IPS-15b (cell line): ENCODE measurements at regions not wholly inside any gene's neighbourhood (a gene's known extent, or its start where the extent isn't known, plus 50 kb on each side); places are given as distances from the start of the nearest gene placed in this dataset.
"Not testable (repeated sequence)": the region's sequence is repeated elsewhere in the genome, so short reads cannot be mapped to it uniquely, and the experiment has no call there.

Experiments
- H3K27me3 ChIP-seq: one replicate; pipeline ENCODE4 v1.6.1; 2013; ENCODE audit warnings: low read length; ENCODE audit not compliant: control insufficient read depth, insufficient read depth
- H3K36me3 ChIP-seq: one replicate; pipeline ENCODE4 v1.6.1; 2013; ENCODE audit warnings: low read length; ENCODE audit not compliant: control insufficient read depth, insufficient read depth
- H3K4me1 ChIP-seq: one replicate; pipeline ENCODE4 v1.6.1; 2013; ENCODE audit warnings: mild to moderate bottlenecking, low read length; ENCODE audit not compliant: control insufficient read depth, insufficient read depth
- H3K4me3 ChIP-seq: one replicate; pipeline ENCODE4 v1.5.1; 2013; ENCODE audit warnings: low read depth, low read length
- H3K9ac ChIP-seq: one replicate; pipeline ENCODE4 v1.6.1; 2013; ENCODE audit warnings: low read depth, mild to moderate bottlenecking, low read length
- H3K9me3 ChIP-seq: one replicate; pipeline ENCODE4 v1.6.1; 2013; ENCODE audit warnings: mild to moderate bottlenecking, low read length; ENCODE audit not compliant: control insufficient read depth, insufficient read depth

DNA sequence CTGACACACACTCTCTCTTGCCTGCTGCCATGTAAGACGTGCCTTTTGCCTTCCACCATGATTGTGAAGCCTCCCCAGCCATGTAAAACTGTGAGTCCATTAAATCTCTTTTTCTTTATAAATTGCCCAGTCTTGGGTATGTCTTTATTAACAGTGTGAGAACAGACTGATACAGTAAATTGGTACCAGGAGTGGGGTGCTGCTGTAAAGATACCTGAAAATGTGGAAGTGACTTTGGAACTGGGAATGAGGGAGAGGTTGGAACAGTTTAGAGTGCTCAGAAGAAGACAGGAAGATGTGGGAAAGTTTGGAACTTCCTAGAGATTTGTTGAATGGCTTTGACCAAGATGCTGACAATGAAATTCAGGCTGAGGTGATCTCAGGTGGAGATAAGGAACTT lies 77.9 kb upstream of the SFRP2 start:
- H3K36me3 ChIP-seq, H3K4me1 ChIP-seq, H3K27me3 ChIP-seq, H3K4me3 ChIP-seq, H3K9me3 ChIP-seq, H3K9ac ChIP-seq: not testable (repeated sequence)

DNA sequence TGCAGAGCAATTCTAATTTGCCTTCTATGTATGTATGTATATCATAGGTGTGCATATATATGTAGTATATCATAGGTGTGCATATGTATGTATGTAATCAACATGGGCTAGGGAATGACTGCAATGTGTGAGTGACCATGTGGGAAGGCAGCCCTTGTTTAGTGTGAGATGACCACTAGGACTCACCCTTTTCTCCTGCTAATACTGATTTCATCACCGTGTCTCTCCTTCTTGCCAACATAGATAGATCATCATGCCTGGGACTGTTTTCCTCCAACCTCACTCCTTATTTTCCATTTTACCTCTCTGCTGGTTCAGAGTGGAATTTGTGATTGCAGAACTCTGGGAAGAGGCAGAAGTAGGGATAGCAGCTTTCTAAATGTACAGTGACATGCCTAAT lies 63.6 kb upstream of the SFRP2 start:
- no peak overlapping the region for H3K9ac ChIP-seq
- H3K4me3 ChIP-seq, result no peak overlapping the region
- no peaks in the 10 kb centered on the region for H3K4me1 ChIP-seq
- H3K36me3 ChIP-seq, result no peaks in the 10 kb centered on the region
- no peaks in the 10 kb centered on the region for H3K9me3 ChIP-seq
- no peaks in the 10 kb centered on the region for H3K27me3 ChIP-seq

DNA sequence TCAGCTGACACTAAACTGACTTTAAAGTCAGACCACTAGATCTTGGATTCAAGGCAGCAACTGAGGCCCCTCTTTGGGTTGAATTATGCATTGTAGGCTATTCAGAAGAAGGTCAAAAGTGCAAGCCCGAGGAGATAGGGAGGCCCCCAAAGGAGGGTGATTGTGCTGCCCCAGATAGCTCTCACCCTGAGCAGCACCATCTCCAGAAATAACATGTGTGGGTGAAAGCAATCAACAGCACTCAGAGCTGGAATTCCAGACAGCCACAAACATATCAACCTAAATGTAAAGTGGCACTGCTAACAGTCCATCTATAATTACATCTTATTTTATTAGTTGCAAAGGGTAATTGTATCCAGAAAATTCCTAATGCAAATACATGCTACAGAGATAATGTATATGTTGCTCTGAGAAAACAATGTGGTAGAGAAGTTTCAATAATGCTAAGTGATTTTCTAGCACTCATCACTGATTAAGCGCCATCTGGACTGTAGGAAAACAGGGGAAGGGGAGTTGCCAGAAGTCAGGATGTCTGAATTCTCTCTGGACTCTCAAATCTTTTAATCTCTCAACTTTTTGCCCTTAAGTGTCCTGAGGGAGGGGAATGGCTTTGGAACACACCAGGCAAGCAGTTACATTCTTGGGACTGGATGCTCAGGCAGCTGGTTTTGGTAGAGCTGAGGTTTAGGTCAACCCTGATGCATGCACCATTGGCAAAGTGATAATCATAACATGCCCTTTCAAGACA lies 61.8 kb upstream of the SFRP2 start:
- no peak overlapping the region for H3K4me3 ChIP-seq
- H3K4me1 ChIP-seq, result no peaks in the 10 kb centered on the region
- no peaks in the 10 kb centered on the region for H3K36me3 ChIP-seq
- no peak overlapping the region for H3K9ac ChIP-seq
- H3K27me3 ChIP-seq, result no peaks in the 10 kb centered on the region
- H3K9me3 ChIP-seq, result no peaks in the 10 kb centered on the region

DNA sequence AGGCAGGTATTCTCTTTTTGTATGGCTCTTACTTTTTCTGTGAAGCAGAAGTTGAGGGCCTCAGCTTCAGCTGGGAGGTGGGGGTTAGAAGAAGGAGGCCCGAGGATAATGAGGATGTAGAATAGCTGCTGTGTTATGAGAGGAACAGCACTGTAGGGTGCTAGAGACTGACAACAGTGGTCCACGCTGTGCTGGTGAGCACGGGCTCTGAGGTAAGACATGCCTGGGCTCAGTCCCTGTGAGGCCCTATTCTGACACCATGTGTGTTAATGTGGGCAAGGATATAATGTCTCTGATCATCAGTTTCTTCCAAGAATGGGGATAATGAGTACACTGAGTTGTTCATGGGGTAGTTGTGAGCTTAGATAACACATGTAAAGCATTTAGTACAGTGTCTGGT lies 55.3 kb upstream of the SFRP2 start:
- Histone ChIP-seq H3K4me3 (no peak overlapping the region), H3K9me3 (no peaks in the 10 kb centered on the region), H3K36me3 (no peaks in the 10 kb centered on the region), H3K27me3 (no peaks in the 10 kb centered on the region), H3K9ac (no peak overlapping the region), H3K4me1 (no peaks in the 10 kb centered on the region)
